Osteocyte (in vitro differentiated cells): ENCODE measurements at regions not wholly inside any gene's neighbourhood (a gene's known extent, or its start where the extent isn't known, plus 50 kb on each side); places are given as distances from the start of the nearest gene placed in this dataset.

Source experiments
- DNase-seq: peaks from one replicate; pipeline ENCODE4 v3.0.0; 2021; ENCODE audit warnings: mixed read lengths; ENCODE audit not compliant: unreplicated experiment; ENCODE audit errors: extremely low spot score
- H3K27ac Mint-ChIP-seq: one replicate; pipeline ENCODE4 v1.8.0; 2021; ENCODE audit warnings: mild to moderate bottlenecking, mixed read lengths; ENCODE audit not compliant: unreplicated experiment
- H3K27me3 Mint-ChIP-seq: one replicate; pipeline ENCODE4 v1.8.0; 2021; ENCODE audit warnings: mixed read lengths; ENCODE audit not compliant: unreplicated experiment
- H3K36me3 Mint-ChIP-seq: one replicate; pipeline ENCODE4 v1.8.0; 2021; ENCODE audit warnings: mixed read lengths; ENCODE audit not compliant: unreplicated experiment
- H3K4me1 Mint-ChIP-seq: one replicate; pipeline ENCODE4 v1.8.0; 2021; ENCODE audit warnings: mixed read lengths; ENCODE audit not compliant: unreplicated experiment
- H3K4me3 Mint-ChIP-seq: one replicate; pipeline ENCODE4 v1.8.0; 2021; ENCODE audit warnings: mild to moderate bottlenecking, moderate library complexity, mixed read lengths; ENCODE audit not compliant: unreplicated experiment
- H3K9me3 Mint-ChIP-seq: one replicate; pipeline ENCODE4 v1.8.0; 2021; ENCODE audit warnings: mixed read lengths; ENCODE audit not compliant: unreplicated experiment
- CTCF ChIP-seq: fragments of 200-600 bp; sonication (generic); IDR thresholded peaks from 2 replicates; pipeline ENCODE4 v1.5.0; 2021; ENCODE audit warnings: antibody characterized with exemption, mild to moderate bottlenecking, moderate library complexity

GRCh38 chr16:87080571-87081167 lies 236.5 kb downstream of the C16orf95 start:
- Mint-ChIP-seq H3K9me3 (peaks cover 36% of the 10 kb centered on the region), H3K4me3 (no peak overlapping the region), H3K27ac (no peak overlapping the region), H3K36me3 (peaks cover 18% of the 10 kb centered on the region), H3K27me3 (no peaks in the 10 kb centered on the region), H3K4me1 (peaks cover 8% of the 10 kb centered on the region)
- no peak for DNase-seq
- TF ChIP-seq CTCF = no peak

GRCh38 chr16:87085441-87085840 lies 231.8 kb downstream of the C16orf95 start:
- Mint-ChIP-seq H3K9me3 (peaks cover 24% of the 10 kb centered on the region), H3K4me1 (peaks cover 10% of the 10 kb centered on the region), H3K27ac (no peak overlapping the region), H3K36me3 (peaks cover 9% of the 10 kb centered on the region), H3K4me3 (no peak overlapping the region), H3K27me3 (no peaks in the 10 kb centered on the region)
- TF ChIP-seq CTCF = no peak
- DNase-seq = no peak

- no peak for TF ChIP-seq CTCF
- DNase-seq = no peak
- no peaks in the 10 kb centered on the region for H3K27me3 Mint-ChIP-seq
Measured at GRCh38 chr16:87086156-87086555, 231.0 kb downstream of the C16orf95 start.

GRCh38 chr16:87086575-87086974 lies 230.6 kb downstream of the C16orf95 start:
- Mint-ChIP-seq H3K4me3 (no peak overlapping the region), H3K27ac (no peak overlapping the region), H3K9me3 (peaks cover 13% of the 10 kb centered on the region), H3K4me1 (peaks cover 10% of the 10 kb centered on the region), H3K36me3 (peaks cover 3% of the 10 kb centered on the region), H3K27me3 (no peaks in the 10 kb centered on the region)
- no peak for TF ChIP-seq CTCF
- DNase-seq = no peak

More at GRCh38 chr16:87086156-87086555, 231.0 kb downstream of the C16orf95 start:
- Mint-ChIP-seq H3K36me3 (peaks cover 3% of the 10 kb centered on the region), H3K4me3 (no peak overlapping the region), H3K4me1 (peaks cover 10% of the 10 kb centered on the region), H3K27ac (no peak overlapping the region), H3K9me3 (peaks cover 17% of the 10 kb centered on the region)

GRCh38 chr16:87092958-87093357 lies 224.2 kb downstream of the C16orf95 start:
- peak; percentile 19 for DNase-seq
- no peak for TF ChIP-seq CTCF
- no peak overlapping the region for H3K27ac Mint-ChIP-seq

More at GRCh38 chr16:87092958-87093357, 224.2 kb downstream of the C16orf95 start:
- no peaks in the 10 kb centered on the region for H3K36me3 Mint-ChIP-seq
- H3K27me3 Mint-ChIP-seq = no peaks in the 10 kb centered on the region
- H3K4me1 Mint-ChIP-seq = no peaks in the 10 kb centered on the region
- no peak overlapping the region for H3K4me3 Mint-ChIP-seq
- no peaks in the 10 kb centered on the region for H3K9me3 Mint-ChIP-seq
